Body of pancreas (tissue), 4 donors: ENCODE measurements at regions not wholly inside any gene's neighbourhood (a gene's known extent, or its start where the extent isn't known, plus 50 kb on each side); places are given as distances from the start of the nearest gene placed in this dataset.

Experiments used
- ATAC-seq: fragments of 150-250 bp; one replicate; pipeline ENCODE4 v1.9.1; 2016
- DNase-seq, 4 donors: peaks; one replicate each; pipeline ENCODE4 v3.0.0-alpha.2; 2019
- H3K27ac ChIP-seq, 4 donors: fragments of 200-600 bp; sonication (generic); 1 replicate in 3 of 4; 2 replicates in 1 of 4; pipeline versions ENCODE4 v1.5.1 to v1.6.1; 2016 to 2019; ENCODE audit warnings: mild to moderate bottlenecking in 1 of 4, mixed read lengths in 1 of 4, moderate library complexity in 1 of 4
- H3K27me3 ChIP-seq, 2 donors: fragments of 200-600 bp; sonication (generic); one replicate each; pipeline ENCODE4 v1.6.0; 2016; ENCODE audit warnings: mild to moderate bottlenecking in 1 of 2
- H3K36me3 ChIP-seq, 2 donors: fragments of 200-600 bp; sonication (generic); replicated peaks in 1 of 2; 2 replicates each; pipeline ENCODE4 v1.5.1; 2016; ENCODE audit warnings: low read depth in 2 of 2; ENCODE audit not compliant: insufficient read depth in 1 of 2
- H3K4me1 ChIP-seq: fragments of 200-600 bp; sonication (generic); one replicate; pipeline ENCODE4 v1.6.0; 2016
- H3K4me3 ChIP-seq, 2 donors: fragments of 200-600 bp; sonication (generic); 1 replicate in 1 of 2; 2 replicates in 1 of 2; pipeline ENCODE4 v1.5.1; 2016 to 2019
- H3K9me3 ChIP-seq, 3 donors: fragments of 200-600 bp; sonication (generic); 1 replicate in 2 of 3; 2 replicates in 1 of 3; pipeline ENCODE4 v1.5.1; 2016
- POLR2A ChIP-seq, 3 donors: fragments of 450-650 bp; IDR thresholded peaks; one replicate each; pipeline ENCODE4 v1.6.1; 2016; ENCODE audit warnings: antibody characterized with exemption in 3 of 3, mild to moderate bottlenecking in 2 of 3
- WGBS, 2 donors: methylation state at CpG; one replicate each; pipeline ENCODE4 v1.1.5; 2017; 5-methylcytosine and 5-hydroxymethylcytosine counted together
- intact Hi-C: fragments of 100-400 bp; cut with DNase I; formaldehyde crosslinking; loops from one replicate; pipeline ENCODE4 v1.15.1; 2023
- TF ChIP-seq, protein P1 (sequence below), 7 experiments: fragments of 450-650 bp in 4 of 7; fragments of 200-600 bp in 3 of 7; sonication (generic) in 3 of 7; IDR thresholded peaks; one replicate each; pipeline ENCODE4 v1.5.1; 2016 to 2019; ENCODE audit warnings: antibody characterized with exemption in 7 of 7

DNA sequence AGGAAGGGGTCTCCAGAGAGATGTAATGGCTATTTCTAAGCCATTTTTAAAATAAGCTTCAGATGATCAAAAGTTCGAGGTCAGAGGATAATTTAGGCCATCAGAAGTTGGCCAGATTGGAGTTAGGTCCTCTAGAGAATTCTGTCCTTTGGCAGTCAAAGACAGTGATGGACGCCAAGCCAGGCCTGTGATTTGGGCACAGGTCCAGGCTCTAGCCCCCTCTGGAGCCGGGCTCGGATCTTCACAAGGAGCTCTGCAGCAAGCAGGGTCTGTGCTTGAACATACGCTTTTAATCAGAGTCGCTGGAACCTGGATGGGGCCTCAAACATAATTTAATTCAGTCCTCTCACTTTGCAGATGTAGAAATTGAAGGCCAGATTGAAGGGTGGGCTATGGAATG is 151.4 kb upstream of the BCL6 start:
- no peak for ATAC-seq
- TF ChIP-seq, protein P1, sequence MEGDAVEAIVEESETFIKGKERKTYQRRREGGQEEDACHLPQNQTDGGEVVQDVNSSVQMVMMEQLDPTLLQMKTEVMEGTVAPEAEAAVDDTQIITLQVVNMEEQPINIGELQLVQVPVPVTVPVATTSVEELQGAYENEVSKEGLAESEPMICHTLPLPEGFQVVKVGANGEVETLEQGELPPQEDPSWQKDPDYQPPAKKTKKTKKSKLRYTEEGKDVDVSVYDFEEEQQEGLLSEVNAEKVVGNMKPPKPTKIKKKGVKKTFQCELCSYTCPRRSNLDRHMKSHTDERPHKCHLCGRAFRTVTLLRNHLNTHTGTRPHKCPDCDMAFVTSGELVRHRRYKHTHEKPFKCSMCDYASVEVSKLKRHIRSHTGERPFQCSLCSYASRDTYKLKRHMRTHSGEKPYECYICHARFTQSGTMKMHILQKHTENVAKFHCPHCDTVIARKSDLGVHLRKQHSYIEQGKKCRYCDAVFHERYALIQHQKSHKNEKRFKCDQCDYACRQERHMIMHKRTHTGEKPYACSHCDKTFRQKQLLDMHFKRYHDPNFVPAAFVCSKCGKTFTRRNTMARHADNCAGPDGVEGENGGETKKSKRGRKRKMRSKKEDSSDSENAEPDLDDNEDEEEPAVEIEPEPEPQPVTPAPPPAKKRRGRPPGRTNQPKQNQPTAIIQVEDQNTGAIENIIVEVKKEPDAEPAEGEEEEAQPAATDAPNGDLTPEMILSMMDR (IDR thresholded peaks at IDR 0.05) = no peak
- TF ChIP-seq POLR2A (IDR thresholded peaks at IDR 0.05) = no peak
- H3K4me1 ChIP-seq = no peaks in the 10 kb centered on the region
- H3K27ac ChIP-seq = no peak overlapping the region
- H3K4me3 ChIP-seq = no peak overlapping the region
- intact Hi-C loops = no loop called here
- WGBS, 2 donors = 61 to 72% methylated on average over 6 of the region's 6 CpGs
- peak in 1 of 4 donors; percentile 13 for DNase-seq
- no peaks in the 10 kb centered on the region for H3K27me3 ChIP-seq
- no peaks in the 10 kb centered on the region for H3K36me3 ChIP-seq
- no peaks in the 10 kb centered on the region for H3K9me3 ChIP-seq

DNA sequence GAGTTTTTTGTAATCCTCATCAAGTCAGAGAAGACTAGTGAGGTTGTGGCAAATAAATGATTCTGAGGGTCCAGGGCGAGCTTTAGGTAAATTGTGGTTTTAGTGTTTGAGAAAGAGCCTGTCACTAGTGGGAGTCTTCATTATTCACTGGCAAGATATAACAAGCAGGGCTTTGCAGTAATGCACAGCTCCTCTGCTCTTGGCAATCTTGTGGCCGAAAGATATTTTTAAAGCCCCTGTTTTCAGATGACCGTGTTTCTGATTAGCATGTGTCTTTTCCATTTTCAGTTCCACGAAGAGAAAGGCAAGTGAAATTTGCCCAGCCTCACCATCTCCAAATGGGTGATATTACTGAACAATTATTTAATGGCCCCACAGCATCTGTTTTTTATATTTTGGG is 154.0 kb upstream of the BCL6 start:
- Histone ChIP-seq H3K27me3 (no peaks in the 10 kb centered on the region), H3K27ac (no peak overlapping the region), H3K4me1 (no peaks in the 10 kb centered on the region), H3K9me3 (no peaks in the 10 kb centered on the region), H3K36me3 (no peaks in the 10 kb centered on the region), H3K4me3 (no peak overlapping the region)
- 84 to 85% methylated on average over 4 of the region's 4 CpGs for WGBS, 2 donors
- ATAC-seq (no peak), DNase-seq (no peak)
- intact Hi-C loops = no loop called here
- no peak for TF ChIP-seq POLR2A (IDR thresholded peaks at IDR 0.05)
- TF ChIP-seq, protein P1 (IDR thresholded peaks at IDR 0.05) = no peak

DNA sequence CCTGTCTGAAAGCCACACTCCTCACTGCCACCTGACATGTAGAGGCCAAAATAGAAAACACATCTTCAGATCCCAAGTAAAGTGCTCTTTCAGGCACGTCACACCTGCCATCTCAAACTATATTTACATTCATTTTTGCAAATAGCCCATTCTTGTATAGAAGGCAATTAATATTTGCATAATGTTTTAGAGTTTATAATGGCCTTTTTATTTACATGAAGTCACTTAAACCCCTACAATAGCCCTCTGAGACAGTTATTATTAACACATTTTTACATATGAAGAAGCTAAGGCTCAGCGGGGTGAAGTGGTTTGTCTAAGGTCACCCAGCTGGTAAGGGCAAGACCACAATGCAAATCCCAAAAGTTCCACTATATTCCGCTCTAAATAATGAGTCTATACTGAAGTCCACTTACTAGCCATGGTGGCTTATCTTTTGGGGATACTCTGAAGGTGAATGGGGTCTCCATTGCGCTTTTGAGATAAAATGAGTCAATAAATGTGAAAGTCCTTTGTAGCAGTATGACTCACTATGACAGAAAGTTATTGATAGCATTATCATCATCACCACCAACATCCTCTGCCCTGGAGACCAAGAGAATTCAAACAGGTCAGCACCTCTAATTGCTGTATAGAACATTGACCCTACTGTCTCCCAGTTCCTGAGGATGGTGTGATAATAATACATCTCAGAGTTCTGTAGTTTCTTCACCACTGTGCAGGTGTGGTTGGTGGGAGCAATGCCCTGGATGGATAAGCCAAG is 155.9 kb upstream of the BCL6 start:
- Histone ChIP-seq H3K4me1 (no peaks in the 10 kb centered on the region), H3K9me3 (no peaks in the 10 kb centered on the region), H3K4me3 (no peak overlapping the region), H3K27ac (no peak overlapping the region), H3K27me3 (no peaks in the 10 kb centered on the region), H3K36me3 (no peaks in the 10 kb centered on the region)
- DNase-seq (no peak), ATAC-seq (no peak)
- TF ChIP-seq, protein P1 (IDR thresholded peaks at IDR 0.05) = no peak
- TF ChIP-seq POLR2A (IDR thresholded peaks at IDR 0.05) = no peak
- 89 to 96% methylated on average over 4 of the region's 4 CpGs for WGBS, 2 donors
- intact Hi-C loops = no loop called here

DNA sequence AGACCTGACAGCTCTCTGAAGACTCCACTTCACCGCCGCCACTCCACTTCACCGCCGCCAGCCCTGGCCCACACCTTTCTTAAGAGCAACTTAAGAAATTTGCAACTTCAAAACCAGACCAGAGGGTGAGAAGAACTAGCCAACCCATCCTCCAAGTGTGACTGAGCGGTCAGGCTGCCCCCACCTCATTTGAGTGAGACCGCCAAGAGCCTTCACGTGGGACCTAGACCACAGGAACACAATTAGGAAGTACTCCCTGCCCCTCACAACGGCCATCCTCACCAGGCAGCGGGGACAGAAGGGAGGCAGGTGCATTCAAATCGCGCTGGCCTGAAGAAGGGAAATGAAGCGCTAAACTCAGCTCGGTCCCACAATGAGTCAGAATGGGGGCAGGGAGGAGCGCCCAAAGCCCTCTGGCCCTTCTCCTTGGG is 156.8 kb upstream of the BCL6 start:
- H3K4me1 ChIP-seq = no peaks in the 10 kb centered on the region
- ATAC-seq (no peak), DNase-seq (no peak)
- intact Hi-C loops = no loop called here
- no peaks in the 10 kb centered on the region for H3K36me3 ChIP-seq
- H3K27ac ChIP-seq = no peak overlapping the region
- WGBS, 2 donors = 84 to 91% methylated on average over 13 to 14 of the region's 14 CpGs
- no peak overlapping the region for H3K4me3 ChIP-seq
- H3K9me3 ChIP-seq = no peaks in the 10 kb centered on the region
- no peaks in the 10 kb centered on the region for H3K27me3 ChIP-seq
- TF ChIP-seq POLR2A (IDR thresholded peaks at IDR 0.05) = no peak

DNA sequence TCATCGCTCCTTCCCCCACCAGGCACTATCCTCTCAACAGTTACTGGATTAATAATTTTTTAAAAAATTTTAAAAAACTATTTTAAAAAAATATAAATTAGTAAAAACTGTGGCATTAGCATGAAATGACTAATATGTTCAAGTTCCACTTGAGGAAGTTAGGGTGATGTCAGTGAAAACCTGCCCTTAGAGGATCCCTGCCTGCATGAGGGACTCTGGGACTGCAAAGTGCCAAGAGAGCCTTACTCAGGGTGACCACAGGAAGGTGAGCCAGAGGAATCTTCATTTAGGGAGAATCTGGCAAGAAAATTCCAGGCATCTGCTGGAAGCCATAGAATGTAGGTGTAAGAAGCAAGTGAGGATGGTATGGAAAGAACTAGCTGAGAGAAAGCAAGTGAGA is 157.7 kb upstream of the BCL6 start:
- Histone ChIP-seq H3K4me3 (no peak overlapping the region), H3K4me1 (no peaks in the 10 kb centered on the region), H3K27me3 (no peaks in the 10 kb centered on the region), H3K27ac (no peak overlapping the region), H3K36me3 (no peaks in the 10 kb centered on the region), H3K9me3 (no peaks in the 10 kb centered on the region)
- WGBS, 2 donors = 94 to 98% methylated on average over 1 of the region's 1 CpG
- intact Hi-C loops = no loop called here
- ATAC-seq = no peak
- DNase-seq = no peak
- TF ChIP-seq, protein P1 (IDR thresholded peaks at IDR 0.05) = no peak
- TF ChIP-seq POLR2A (IDR thresholded peaks at IDR 0.05) = no peak
